ENCODE measurements at regions not wholly inside any gene's neighbourhood (a gene's known extent, or its start where the extent isn't known, plus 50 kb on each side); places are given as distances from the start of the nearest gene placed in this dataset.

GRCh38 chr12:107567876-107568619 is 117.6 kb upstream of the PWP1 start:
- no peak for TF ChIP-seq EZH2phosphoT487 (IDR thresholded peaks at IDR 0.05; ENCODE audit: borderline replicate concordance, low read length)
- no peak for TF ChIP-seq EZH2 (IDR thresholded peaks at IDR 0.05; ENCODE audit: low read length, unreplicated experiment)

Measured in PC-3 (cell line).